OCI-LY1 (cell line): ENCODE measurements at regions not wholly inside any gene's neighbourhood (a gene's known extent, or its start where the extent isn't known, plus 50 kb on each side); places are given as distances from the start of the nearest gene placed in this dataset.

Source experiments
- CTCF ChIP-seq: fragments of 200-600 bp; sonication (generic), shearing (Covaris generic); IDR thresholded peaks from 2 replicates; pipeline ENCODE4 v1.5.1; 2017; ENCODE audit warnings: mild to moderate bottlenecking, antibody characterized with exemption, low read length, moderate library complexity, mixed read lengths
- EZH2 ChIP-seq: fragments of 200-600 bp; sonication (generic), shearing (Covaris generic); IDR thresholded peaks from 2 replicates; pipeline ENCODE4 v1.8.0; 2017; ENCODE audit warnings: borderline replicate concordance, mixed run types, mild to moderate bottlenecking, antibody characterized with exemption, low read length, moderate library complexity, mixed read lengths

- TF ChIP-seq EZH2 (no peak), CTCF (no peak)
Measured at GRCh38 chr21:16811011-16811410, 701.8 kb upstream of the CXADR start.
